GM18511 (cell line): ENCODE measurements at regions not wholly inside any gene's neighbourhood (a gene's known extent, or its start where the extent isn't known, plus 50 kb on each side); places are given as distances from the start of the nearest gene placed in this dataset.
A peak's percentile ranks its signal among the peaks of the same experiment; 100 is the strongest.
"Not testable (repeated sequence)": the region's sequence is repeated elsewhere in the genome, so short reads cannot be mapped to it uniquely, and the experiment has no call there.

ENCODE experiments used
- ATAC-seq: cut with Tn5 transposase; IDR thresholded peaks from one replicate; pipeline ENCODE4 v1.9.1; 2021; ENCODE audit warnings: mild to moderate bottlenecking, moderate library complexity; ENCODE audit not compliant: unreplicated experiment

GRCh38 chr13:91233291-91233690 lies 114.2 kb upstream of the MIR17HG start:
- no peak for ATAC-seq

GRCh38 chr13:91236182-91236581 lies 111.3 kb upstream of the MIR17HG start:
- ATAC-seq = no peak

GRCh38 chr13:91236921-91237320 lies 110.6 kb upstream of the MIR17HG start:
- ATAC-seq = no peak

- ATAC-seq = peak; percentile 52
Measured at GRCh38 chr13:91238036-91238435, 109.5 kb upstream of the MIR17HG start.

- ATAC-seq = no peak
Measured at GRCh38 chr13:91240341-91240740, 107.1 kb upstream of the MIR17HG start.

- ATAC-seq = no peak
Measured at GRCh38 chr13:91241221-91241933, 106.1 kb upstream of the MIR17HG start.

GRCh38 chr13:91242652-91243051 lies 104.8 kb upstream of the MIR17HG start:
- ATAC-seq = no peak

GRCh38 chr13:91245288-91245687 lies 102.2 kb upstream of the MIR17HG start:
- no peak for ATAC-seq

- ATAC-seq = no peak
Measured at GRCh38 chr13:91247768-91248167, 99.7 kb upstream of the MIR17HG start.

- no peak for ATAC-seq
Measured at GRCh38 chr13:91248249-91248648, 99.2 kb upstream of the MIR17HG start.

GRCh38 chr13:91249370-91249769 lies 98.1 kb upstream of the MIR17HG start:
- no peak for ATAC-seq

- ATAC-seq = no peak
Measured at GRCh38 chr13:91249861-91250260, 97.6 kb upstream of the MIR17HG start.

GRCh38 chr13:91251573-91251972 lies 95.9 kb upstream of the MIR17HG start:
- ATAC-seq = not testable (repeated sequence)

GRCh38 chr13:91264484-91264883 lies 83.0 kb upstream of the MIR17HG start:
- ATAC-seq = no peak

- ATAC-seq = no peak
Measured at GRCh38 chr13:91269237-91269636, 78.2 kb upstream of the MIR17HG start.

- ATAC-seq = no peak
Measured at GRCh38 chr13:91270031-91270430, 77.5 kb upstream of the MIR17HG start.

GRCh38 chr13:91272235-91272777 lies 75.2 kb upstream of the MIR17HG start:
- ATAC-seq = no peak

GRCh38 chr13:91273675-91274074 lies 73.8 kb upstream of the MIR17HG start:
- ATAC-seq = no peak

- no peak for ATAC-seq
Measured at GRCh38 chr13:91277013-91277676, 70.3 kb upstream of the MIR17HG start.

- no peak for ATAC-seq
Measured at GRCh38 chr13:91278291-91278690, 69.2 kb upstream of the MIR17HG start.

- ATAC-seq = no peak
Measured at GRCh38 chr13:91278888-91279287, 68.6 kb upstream of the MIR17HG start.

- no peak for ATAC-seq
Measured at GRCh38 chr13:91280801-91281200, 66.7 kb upstream of the MIR17HG start.
